ENCODE measurements at regions not wholly inside any gene's neighbourhood (a gene's known extent, or its start where the extent isn't known, plus 50 kb on each side); places are given as distances from the start of the nearest gene placed in this dataset.
"Not testable (repeated sequence)": the region's sequence is repeated elsewhere in the genome, so short reads cannot be mapped to it uniquely, and the experiment has no call there.

DNA sequence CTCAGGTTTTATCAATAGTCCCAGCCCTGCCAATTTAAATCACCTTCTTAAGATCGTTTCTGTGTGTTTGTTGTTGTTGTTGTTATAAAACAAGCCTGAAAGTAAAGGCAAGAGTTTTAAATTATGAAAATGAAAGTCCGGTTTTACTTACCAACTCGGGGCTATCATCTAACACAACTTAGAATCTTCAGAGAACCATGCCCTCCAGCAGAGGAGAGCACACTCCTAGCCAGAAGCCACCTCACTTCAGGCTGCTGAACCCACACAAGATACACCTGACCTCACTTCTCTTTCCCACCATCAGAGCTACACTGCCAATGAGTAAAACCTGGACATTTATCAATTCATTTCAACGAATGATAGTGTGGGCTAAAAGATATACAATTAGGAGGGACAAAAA is 335.2 kb downstream of the IRS1 start:
- whole genome bisulfite sequencing, 2 donors = 82 to 85% methylated on average over 4 of the region's 4 CpGs
- H3K27ac ChIP-seq = no peak overlapping the region
- no peaks in the 10 kb centered on the region for H3K36me3 ChIP-seq (ENCODE audit: low read depth, missing control alignments)
- no peak overlapping the region for H3K4me3 ChIP-seq
- H3K27me3 ChIP-seq = no peaks in the 10 kb centered on the region
- no peaks in the 10 kb centered on the region for H3K4me1 ChIP-seq
- no peak for DNase-seq
- H3K9me3 ChIP-seq = no peaks in the 10 kb centered on the region
- TF ChIP-seq POLR2A (IDR thresholded peaks at IDR 0.05) = no peak
- TF ChIP-seq, protein P1, sequence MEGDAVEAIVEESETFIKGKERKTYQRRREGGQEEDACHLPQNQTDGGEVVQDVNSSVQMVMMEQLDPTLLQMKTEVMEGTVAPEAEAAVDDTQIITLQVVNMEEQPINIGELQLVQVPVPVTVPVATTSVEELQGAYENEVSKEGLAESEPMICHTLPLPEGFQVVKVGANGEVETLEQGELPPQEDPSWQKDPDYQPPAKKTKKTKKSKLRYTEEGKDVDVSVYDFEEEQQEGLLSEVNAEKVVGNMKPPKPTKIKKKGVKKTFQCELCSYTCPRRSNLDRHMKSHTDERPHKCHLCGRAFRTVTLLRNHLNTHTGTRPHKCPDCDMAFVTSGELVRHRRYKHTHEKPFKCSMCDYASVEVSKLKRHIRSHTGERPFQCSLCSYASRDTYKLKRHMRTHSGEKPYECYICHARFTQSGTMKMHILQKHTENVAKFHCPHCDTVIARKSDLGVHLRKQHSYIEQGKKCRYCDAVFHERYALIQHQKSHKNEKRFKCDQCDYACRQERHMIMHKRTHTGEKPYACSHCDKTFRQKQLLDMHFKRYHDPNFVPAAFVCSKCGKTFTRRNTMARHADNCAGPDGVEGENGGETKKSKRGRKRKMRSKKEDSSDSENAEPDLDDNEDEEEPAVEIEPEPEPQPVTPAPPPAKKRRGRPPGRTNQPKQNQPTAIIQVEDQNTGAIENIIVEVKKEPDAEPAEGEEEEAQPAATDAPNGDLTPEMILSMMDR (IDR thresholded peaks at IDR 0.05) = no peak
- intact Hi-C loops (cut with DNase I; ENCODE audit: low total_unique reads) = no loop called here

DNA sequence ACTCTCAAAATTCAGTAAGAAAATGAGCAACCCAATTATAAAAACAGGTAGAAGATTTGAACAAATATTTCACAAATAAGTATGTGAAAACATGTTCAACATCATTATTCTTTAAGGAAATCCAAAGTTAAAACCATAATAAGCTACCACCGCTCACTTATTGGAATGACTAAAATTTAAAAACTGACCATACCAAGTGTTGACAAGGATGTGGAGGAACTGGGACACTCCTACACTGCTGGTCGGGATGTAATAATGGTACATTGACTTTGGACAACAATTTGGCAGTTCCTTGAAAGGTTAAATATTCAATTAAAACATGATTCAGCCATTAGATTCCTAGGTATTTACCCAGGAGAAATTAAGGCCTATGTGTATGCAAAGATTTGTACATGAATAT is 336.5 kb downstream of the IRS1 start:
- 96% methylated on average over 2 of the region's 2 CpGs for WGBS, 2 donors
- intact Hi-C loops (cut with DNase I; ENCODE audit: low total_unique reads) = no loop called here
- H3K9me3 ChIP-seq = no peaks in the 10 kb centered on the region
- no peaks in the 10 kb centered on the region for H3K27me3 ChIP-seq
- TF ChIP-seq POLR2A (IDR thresholded peaks at IDR 0.05) = no peak
- TF ChIP-seq, protein P1 (IDR thresholded peaks at IDR 0.05) = no peak
- no peak overlapping the region for H3K4me3 ChIP-seq
- no peaks in the 10 kb centered on the region for H3K4me1 ChIP-seq
- H3K36me3 ChIP-seq (ENCODE audit: low read depth, missing control alignments) = no peaks in the 10 kb centered on the region
- no peak for DNase-seq
- no peak overlapping the region for H3K27ac ChIP-seq

DNA sequence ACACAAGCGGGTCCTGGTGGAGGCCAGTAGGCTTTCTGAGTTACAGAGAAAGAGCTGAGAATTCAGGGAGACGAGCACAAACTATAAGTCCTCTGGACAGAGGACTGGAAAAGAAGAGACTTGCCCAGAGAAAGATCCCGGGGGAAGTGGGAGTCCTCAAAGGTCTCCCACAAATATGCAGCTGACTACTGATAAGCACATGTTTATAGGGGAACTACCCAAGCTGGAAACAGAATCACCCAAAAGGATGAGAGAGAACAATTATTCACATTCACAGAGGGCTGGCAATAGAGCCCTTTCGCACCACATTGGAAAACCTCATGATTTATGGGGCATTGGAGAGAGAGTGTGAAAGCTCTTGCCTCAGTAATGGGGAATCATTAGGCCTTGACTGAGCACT is 337.6 kb downstream of the IRS1 start:
- intact Hi-C loops (cut with DNase I; ENCODE audit: low total_unique reads) = no loop called here
- Histone ChIP-seq H3K27ac (no peak overlapping the region), H3K27me3 (no peaks in the 10 kb centered on the region), H3K36me3 (ENCODE audit: low read depth, missing control alignments) (no peaks in the 10 kb centered on the region), H3K9me3 (no peaks in the 10 kb centered on the region), H3K4me3 (no peak overlapping the region), H3K4me1 (no peaks in the 10 kb centered on the region)
- TF ChIP-seq, protein P1 (IDR thresholded peaks at IDR 0.05) = no peak
- TF ChIP-seq POLR2A (IDR thresholded peaks at IDR 0.05) = no peak
- 46 to 52% methylated on average over 4 of the region's 4 CpGs for WGBS, 2 donors
- DNase-seq = no peak

DNA sequence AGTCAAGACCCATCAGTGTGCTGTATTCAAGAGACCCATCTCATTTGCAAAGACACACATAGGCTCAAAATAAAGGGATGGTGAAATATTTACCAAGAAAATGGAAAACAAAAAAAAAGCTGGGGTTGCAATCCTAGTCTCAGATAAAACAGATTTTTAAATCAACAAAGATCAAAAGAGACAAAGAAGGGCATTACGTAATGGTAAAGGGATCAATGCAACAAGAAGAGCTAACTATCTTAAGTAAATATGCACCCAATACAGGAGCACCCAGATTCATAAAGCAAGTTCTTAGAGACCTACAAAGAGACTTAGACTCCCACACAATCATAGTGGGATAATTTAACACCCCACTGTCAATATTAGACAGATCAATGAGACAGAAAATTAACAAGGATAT is 343.5 kb downstream of the IRS1 start:
- H3K4me3 ChIP-seq; H3K4me1 ChIP-seq; intact Hi-C loops (cut with DNase I; ENCODE audit: low total_unique reads); DNase-seq; H3K36me3 ChIP-seq (ENCODE audit: low read depth, missing control alignments); H3K27me3 ChIP-seq; H3K9me3 ChIP-seq; H3K27ac ChIP-seq: not testable (repeated sequence)
- WGBS, 2 donors = 100% methylated on average over 1 of the region's 1 CpG

DNA sequence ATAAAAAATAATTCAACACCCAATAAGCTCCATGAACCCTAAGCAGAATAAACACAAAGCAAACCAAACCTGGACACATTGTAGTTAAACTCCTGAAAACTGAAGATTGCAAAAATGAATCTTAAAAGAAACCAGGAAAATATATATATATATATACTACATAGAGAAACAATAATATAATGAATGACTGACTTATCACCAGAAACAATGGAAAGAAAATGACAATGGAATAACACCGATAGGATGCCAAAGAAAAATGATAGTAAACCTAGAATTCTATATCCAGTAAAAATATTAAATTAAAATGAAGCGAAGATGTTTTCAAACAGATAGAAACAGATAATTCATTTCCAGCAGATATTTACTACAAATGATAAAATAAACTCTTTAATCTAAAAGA is 346.9 kb downstream of the IRS1 start:
- H3K4me1 ChIP-seq = no peaks in the 10 kb centered on the region
- no peaks in the 10 kb centered on the region for H3K36me3 ChIP-seq (ENCODE audit: low read depth, missing control alignments)
- WGBS, 2 donors = 94 to 95% methylated on average over 2 of the region's 2 CpGs
- no peaks in the 10 kb centered on the region for H3K9me3 ChIP-seq
- H3K4me3 ChIP-seq = no peak overlapping the region
- no peak for DNase-seq
- H3K27ac ChIP-seq = no peak overlapping the region
- intact Hi-C loops (cut with DNase I; ENCODE audit: low total_unique reads) = no loop called here
- no peak for TF ChIP-seq POLR2A (IDR thresholded peaks at IDR 0.05)
- TF ChIP-seq, protein P1 (IDR thresholded peaks at IDR 0.05) = no peak
- no peaks in the 10 kb centered on the region for H3K27me3 ChIP-seq

Measured in testis (tissue), 2 donors.